Hepatocyte (in vitro differentiated cells): ENCODE measurements at regions not wholly inside any gene's neighbourhood (a gene's known extent, or its start where the extent isn't known, plus 50 kb on each side); places are given as distances from the start of the nearest gene placed in this dataset.

Experiments used
- DNase-seq: peaks from one replicate; pipeline ENCODE4 v3.0.0-alpha.2; 2016; ENCODE audit warnings: low spot score
- H2AFZ ChIP-seq: fragments of 200-600 bp; sonication (generic); 2 replicates; pipeline ENCODE4 v1.6.0; 2016; ENCODE audit warnings: antibody characterized with exemption, mild to moderate bottlenecking
- H3K27ac ChIP-seq: fragments of 200-600 bp; sonication (generic); 2 replicates; pipeline ENCODE4 v1.5.1; 2016; ENCODE audit warnings: mild to moderate bottlenecking
- H3K27me3 ChIP-seq: fragments of 200-600 bp; sonication (generic); 2 replicates; pipeline ENCODE4 v1.6.1; 2016
- H3K36me3 ChIP-seq: fragments of 200-600 bp; sonication (generic); replicated peaks from 2 replicates; pipeline ENCODE4 v1.5.1; 2016; ENCODE audit warnings: low read depth; ENCODE audit not compliant: insufficient read depth
- H3K4me1 ChIP-seq: fragments of 200-600 bp; sonication (generic); 2 replicates; pipeline ENCODE4 v1.5.1; 2016; ENCODE audit warnings: mild to moderate bottlenecking, moderate library complexity; ENCODE audit not compliant: insufficient read depth
- H3K4me2 ChIP-seq: fragments of 200-600 bp; sonication (generic); 2 replicates; pipeline ENCODE4 v1.6.0; 2016
- H3K4me3 ChIP-seq: fragments of 200-600 bp; sonication (generic); 2 replicates; pipeline ENCODE4 v1.5.1; 2016; ENCODE audit warnings: mild to moderate bottlenecking
- H3K79me2 ChIP-seq: fragments of 200-600 bp; sonication (generic); 2 replicates; pipeline ENCODE4 v1.6.0; 2017; ENCODE audit warnings: mild to moderate bottlenecking
- H3K9me2 ChIP-seq: fragments of 200-600 bp; sonication (generic); replicated peaks from 2 replicates; pipeline ENCODE4 v1.6.0; 2017; ENCODE audit warnings: mild to moderate bottlenecking; ENCODE audit not compliant: insufficient read depth
- H3K9me3 ChIP-seq: fragments of 200-600 bp; sonication (generic); 2 replicates; pipeline ENCODE4 v1.5.1; 2016; ENCODE audit warnings: low read depth, mild to moderate bottlenecking
- H4K20me1 ChIP-seq: fragments of 200-600 bp; sonication (generic); 2 replicates; pipeline ENCODE4 v1.6.0; 2016; ENCODE audit warnings: mild to moderate bottlenecking; ENCODE audit not compliant: insufficient read depth, poor library complexity, severe bottlenecking
- EZH2 ChIP-seq: fragments of 200-600 bp; sonication (generic); IDR thresholded peaks from 2 replicates; pipeline ENCODE4 v1.6.1; 2016; ENCODE audit warnings: antibody characterized with exemption, mild to moderate bottlenecking, borderline replicate concordance
- EZH2phosphoT487 ChIP-seq: fragments of 200-600 bp; sonication (generic); IDR thresholded peaks from one replicate; pipeline ENCODE4 v1.6.1; 2018; ENCODE audit warnings: antibody characterized with exemption, mild to moderate bottlenecking, low read depth, moderate library complexity; ENCODE audit not compliant: unreplicated experiment, severe bottlenecking
- WGBS: methylation state at CpG from one replicate; pipeline ENCODE4 v1.1.6; 2016; ENCODE audit warnings: low lambda C conversion rate; ENCODE audit errors: missing lambda C conversion rate; 5-methylcytosine and 5-hydroxymethylcytosine counted together
- TF ChIP-seq, protein P1 (sequence below): fragments of 200-600 bp; sonication (generic); IDR thresholded peaks from 2 replicates; pipeline ENCODE4 v1.5.1; 2016; ENCODE audit warnings: antibody characterized with exemption, mild to moderate bottlenecking; ENCODE audit not compliant: poor library complexity

DNA sequence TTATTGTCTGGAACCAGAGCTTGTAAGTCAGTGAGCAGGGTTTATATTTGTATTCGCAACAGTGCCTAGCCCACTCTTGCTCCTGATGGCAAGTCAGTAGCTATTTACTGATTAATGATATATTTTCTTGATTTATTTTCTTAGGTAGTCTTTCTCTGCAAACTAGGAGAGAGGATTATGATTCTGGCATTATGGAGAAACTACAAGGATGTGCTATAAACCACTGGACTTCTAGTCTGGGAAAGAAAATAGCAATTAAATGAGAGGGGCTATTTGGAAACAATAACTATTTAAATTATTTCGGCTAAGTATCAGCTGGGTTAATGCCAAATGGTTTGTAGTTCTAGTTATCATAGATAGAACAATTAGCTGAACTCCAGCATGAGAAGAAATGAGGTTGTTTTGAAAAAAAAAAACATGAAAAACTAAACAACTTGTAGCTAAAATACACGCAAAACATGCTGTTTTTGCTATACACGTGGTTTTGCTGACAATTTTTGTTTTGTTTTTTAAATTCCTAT lies 304.9 kb upstream of the TCF21 start:
- no peaks in the 10 kb centered on the region for H3K9me2 ChIP-seq
- H3K4me1 ChIP-seq = no peaks in the 10 kb centered on the region
- no peaks in the 10 kb centered on the region for H3K9me3 ChIP-seq
- no peaks in the 10 kb centered on the region for H3K79me2 ChIP-seq
- no peaks in the 10 kb centered on the region for H3K36me3 ChIP-seq
- H3K27ac ChIP-seq = no peak overlapping the region
- H3K4me3 ChIP-seq = no peak overlapping the region
- no peak for TF ChIP-seq EZH2
- TF ChIP-seq, protein P1, sequence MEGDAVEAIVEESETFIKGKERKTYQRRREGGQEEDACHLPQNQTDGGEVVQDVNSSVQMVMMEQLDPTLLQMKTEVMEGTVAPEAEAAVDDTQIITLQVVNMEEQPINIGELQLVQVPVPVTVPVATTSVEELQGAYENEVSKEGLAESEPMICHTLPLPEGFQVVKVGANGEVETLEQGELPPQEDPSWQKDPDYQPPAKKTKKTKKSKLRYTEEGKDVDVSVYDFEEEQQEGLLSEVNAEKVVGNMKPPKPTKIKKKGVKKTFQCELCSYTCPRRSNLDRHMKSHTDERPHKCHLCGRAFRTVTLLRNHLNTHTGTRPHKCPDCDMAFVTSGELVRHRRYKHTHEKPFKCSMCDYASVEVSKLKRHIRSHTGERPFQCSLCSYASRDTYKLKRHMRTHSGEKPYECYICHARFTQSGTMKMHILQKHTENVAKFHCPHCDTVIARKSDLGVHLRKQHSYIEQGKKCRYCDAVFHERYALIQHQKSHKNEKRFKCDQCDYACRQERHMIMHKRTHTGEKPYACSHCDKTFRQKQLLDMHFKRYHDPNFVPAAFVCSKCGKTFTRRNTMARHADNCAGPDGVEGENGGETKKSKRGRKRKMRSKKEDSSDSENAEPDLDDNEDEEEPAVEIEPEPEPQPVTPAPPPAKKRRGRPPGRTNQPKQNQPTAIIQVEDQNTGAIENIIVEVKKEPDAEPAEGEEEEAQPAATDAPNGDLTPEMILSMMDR = no peak
- TF ChIP-seq EZH2phosphoT487 = no peak
- H3K27me3 ChIP-seq = no peaks in the 10 kb centered on the region
- H3K4me2 ChIP-seq = no peak overlapping the region
- no peak for DNase-seq
- H4K20me1 ChIP-seq = no peaks in the 10 kb centered on the region
- 91% methylated on average over 4 of the region's 4 CpGs for WGBS
- H2AFZ ChIP-seq = no peak overlapping the region

DNA sequence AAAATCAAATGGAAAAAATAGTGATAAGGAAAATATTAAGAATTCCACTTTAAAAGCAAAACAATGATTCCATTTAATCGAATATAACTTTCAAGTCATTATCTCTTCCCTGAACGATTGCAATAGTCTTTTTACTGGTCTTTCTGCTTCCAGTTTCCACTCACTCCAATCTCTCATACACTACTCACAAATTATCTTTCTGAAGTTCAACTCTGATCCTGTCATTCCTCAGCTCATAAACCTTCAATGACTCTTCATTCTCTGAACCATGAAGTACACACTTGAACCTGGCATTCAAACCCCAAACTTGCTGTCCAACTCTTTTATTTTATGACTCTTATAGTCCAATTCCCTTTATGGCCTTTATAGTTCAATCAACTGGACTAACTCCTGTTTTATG lies 304.1 kb upstream of the TCF21 start:
- no peaks in the 10 kb centered on the region for H3K9me2 ChIP-seq
- H3K36me3 ChIP-seq = no peaks in the 10 kb centered on the region
- H3K4me2 ChIP-seq = no peak overlapping the region
- no peak overlapping the region for H3K27ac ChIP-seq
- 74% methylated on average over 2 of the region's 2 CpGs for WGBS
- H3K27me3 ChIP-seq = no peaks in the 10 kb centered on the region
- no peaks in the 10 kb centered on the region for H4K20me1 ChIP-seq
- no peaks in the 10 kb centered on the region for H3K4me1 ChIP-seq
- no peaks in the 10 kb centered on the region for H3K9me3 ChIP-seq
- no peak overlapping the region for H3K4me3 ChIP-seq
- H2AFZ ChIP-seq = no peak overlapping the region
- no peak for TF ChIP-seq EZH2
- TF ChIP-seq, protein P1 = no peak
- no peak for TF ChIP-seq EZH2phosphoT487
- H3K79me2 ChIP-seq = no peaks in the 10 kb centered on the region
- no peak for DNase-seq

DNA sequence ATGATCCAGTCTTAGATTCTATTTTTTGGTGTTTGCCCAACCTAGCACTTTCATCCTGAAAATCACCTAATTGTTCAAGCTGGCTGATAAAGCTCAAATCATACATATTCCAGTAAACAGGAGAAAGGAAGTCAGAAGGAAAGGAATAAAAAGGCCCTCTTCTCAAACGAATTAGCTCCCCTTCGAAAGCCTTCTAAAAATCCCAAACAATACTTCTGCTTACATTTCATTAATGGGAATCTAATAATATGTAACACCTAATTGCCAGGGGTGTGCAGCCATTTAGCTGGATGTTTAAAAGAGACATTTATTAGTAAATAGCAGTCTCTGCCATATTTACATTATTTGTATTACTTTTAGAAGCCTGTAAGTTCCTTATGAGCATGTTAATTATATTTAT lies 302.9 kb upstream of the TCF21 start:
- WGBS = 81% methylated on average over 2 of the region's 2 CpGs
- H3K4me3 ChIP-seq = no peak overlapping the region
- no peak overlapping the region for H2AFZ ChIP-seq

More for the DNA sequence above, 302.9 kb upstream of the TCF21 start:
- Histone ChIP-seq H3K4me2 (no peak overlapping the region), H3K27me3 (no peaks in the 10 kb centered on the region), H3K9me3 (no peaks in the 10 kb centered on the region), H3K4me1 (no peaks in the 10 kb centered on the region), H3K79me2 (no peaks in the 10 kb centered on the region), H3K36me3 (no peaks in the 10 kb centered on the region), H4K20me1 (no peaks in the 10 kb centered on the region), H3K9me2 (no peaks in the 10 kb centered on the region), H3K27ac (no peak overlapping the region)
- DNase-seq = no peak
- no peak for TF ChIP-seq EZH2phosphoT487
- no peak for TF ChIP-seq EZH2
- TF ChIP-seq, protein P1 = no peak
